ENCODE measurements at regions not wholly inside any gene's neighbourhood (a gene's known extent, or its start where the extent isn't known, plus 50 kb on each side); places are given as distances from the start of the nearest gene placed in this dataset.

DNA sequence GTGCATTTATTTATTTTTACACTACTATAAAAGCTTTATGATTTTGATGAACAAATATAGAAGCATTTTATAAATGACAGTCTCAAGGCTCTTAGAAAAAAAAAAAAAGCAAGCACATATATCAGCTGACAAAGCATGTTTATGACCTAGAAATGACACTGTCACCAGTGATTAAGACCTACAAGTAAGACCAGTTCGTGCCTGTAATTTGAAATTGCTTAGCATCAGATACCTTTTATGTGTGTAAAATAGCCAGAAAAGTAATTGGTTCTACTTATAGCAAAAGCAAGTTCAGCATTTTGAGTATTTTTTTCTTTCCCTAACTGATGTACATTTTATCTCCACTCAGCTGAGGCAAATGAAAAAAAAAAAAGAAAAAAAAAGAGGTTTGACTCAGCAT lies 808.4 kb downstream of the CDH18 start:
- Mint-ChIP-seq H3K9me3 (no peaks in the 10 kb centered on the region), H3K27ac (no peak overlapping the region), H3K36me3 (ENCODE audit: low read depth) (no peaks in the 10 kb centered on the region), H3K4me3 (no peak overlapping the region), H3K27me3 (ENCODE audit: insufficient read depth, low read depth, poor library complexity) (no peaks in the 10 kb centered on the region), H3K4me1 (no peaks in the 10 kb centered on the region)
- TF ChIP-seq EZH2 (IDR thresholded peaks at IDR 0.05; ENCODE audit: low read depth, unreplicated experiment) (no peak), ZNF331 (CRISPR knock-in tag; IDR thresholded peaks at IDR 0.05; ENCODE audit: low read depth) (no peak), EZH2phosphoT487 (IDR thresholded peaks at IDR 0.05; ENCODE audit: unreplicated experiment) (no peak), JUNB (IDR thresholded peaks at IDR 0.05; ENCODE audit: unreplicated experiment) (no peak), CREB1 (CRISPR knock-in tag; IDR thresholded peaks at IDR 0.05; ENCODE audit: low read depth) (no peak), ZNF114 (CRISPR knock-in tag; IDR thresholded peaks at IDR 0.05) (no peak), STAT1 (IDR thresholded peaks at IDR 0.05; ENCODE audit: unreplicated experiment) (no peak), NANOG (IDR thresholded peaks at IDR 0.05; ENCODE audit: borderline replicate concordance) (no peak), POLR2AphosphoS5 (IDR thresholded peaks at IDR 0.05; ENCODE audit: low read depth) (no peak)
- TF ChIP-seq, protein P1, sequence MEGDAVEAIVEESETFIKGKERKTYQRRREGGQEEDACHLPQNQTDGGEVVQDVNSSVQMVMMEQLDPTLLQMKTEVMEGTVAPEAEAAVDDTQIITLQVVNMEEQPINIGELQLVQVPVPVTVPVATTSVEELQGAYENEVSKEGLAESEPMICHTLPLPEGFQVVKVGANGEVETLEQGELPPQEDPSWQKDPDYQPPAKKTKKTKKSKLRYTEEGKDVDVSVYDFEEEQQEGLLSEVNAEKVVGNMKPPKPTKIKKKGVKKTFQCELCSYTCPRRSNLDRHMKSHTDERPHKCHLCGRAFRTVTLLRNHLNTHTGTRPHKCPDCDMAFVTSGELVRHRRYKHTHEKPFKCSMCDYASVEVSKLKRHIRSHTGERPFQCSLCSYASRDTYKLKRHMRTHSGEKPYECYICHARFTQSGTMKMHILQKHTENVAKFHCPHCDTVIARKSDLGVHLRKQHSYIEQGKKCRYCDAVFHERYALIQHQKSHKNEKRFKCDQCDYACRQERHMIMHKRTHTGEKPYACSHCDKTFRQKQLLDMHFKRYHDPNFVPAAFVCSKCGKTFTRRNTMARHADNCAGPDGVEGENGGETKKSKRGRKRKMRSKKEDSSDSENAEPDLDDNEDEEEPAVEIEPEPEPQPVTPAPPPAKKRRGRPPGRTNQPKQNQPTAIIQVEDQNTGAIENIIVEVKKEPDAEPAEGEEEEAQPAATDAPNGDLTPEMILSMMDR (conservative IDR thresholded peaks at IDR 0.05; ENCODE audit: low read depth in 2 of 2), result no peak
- TF ChIP-seq, protein P2, sequence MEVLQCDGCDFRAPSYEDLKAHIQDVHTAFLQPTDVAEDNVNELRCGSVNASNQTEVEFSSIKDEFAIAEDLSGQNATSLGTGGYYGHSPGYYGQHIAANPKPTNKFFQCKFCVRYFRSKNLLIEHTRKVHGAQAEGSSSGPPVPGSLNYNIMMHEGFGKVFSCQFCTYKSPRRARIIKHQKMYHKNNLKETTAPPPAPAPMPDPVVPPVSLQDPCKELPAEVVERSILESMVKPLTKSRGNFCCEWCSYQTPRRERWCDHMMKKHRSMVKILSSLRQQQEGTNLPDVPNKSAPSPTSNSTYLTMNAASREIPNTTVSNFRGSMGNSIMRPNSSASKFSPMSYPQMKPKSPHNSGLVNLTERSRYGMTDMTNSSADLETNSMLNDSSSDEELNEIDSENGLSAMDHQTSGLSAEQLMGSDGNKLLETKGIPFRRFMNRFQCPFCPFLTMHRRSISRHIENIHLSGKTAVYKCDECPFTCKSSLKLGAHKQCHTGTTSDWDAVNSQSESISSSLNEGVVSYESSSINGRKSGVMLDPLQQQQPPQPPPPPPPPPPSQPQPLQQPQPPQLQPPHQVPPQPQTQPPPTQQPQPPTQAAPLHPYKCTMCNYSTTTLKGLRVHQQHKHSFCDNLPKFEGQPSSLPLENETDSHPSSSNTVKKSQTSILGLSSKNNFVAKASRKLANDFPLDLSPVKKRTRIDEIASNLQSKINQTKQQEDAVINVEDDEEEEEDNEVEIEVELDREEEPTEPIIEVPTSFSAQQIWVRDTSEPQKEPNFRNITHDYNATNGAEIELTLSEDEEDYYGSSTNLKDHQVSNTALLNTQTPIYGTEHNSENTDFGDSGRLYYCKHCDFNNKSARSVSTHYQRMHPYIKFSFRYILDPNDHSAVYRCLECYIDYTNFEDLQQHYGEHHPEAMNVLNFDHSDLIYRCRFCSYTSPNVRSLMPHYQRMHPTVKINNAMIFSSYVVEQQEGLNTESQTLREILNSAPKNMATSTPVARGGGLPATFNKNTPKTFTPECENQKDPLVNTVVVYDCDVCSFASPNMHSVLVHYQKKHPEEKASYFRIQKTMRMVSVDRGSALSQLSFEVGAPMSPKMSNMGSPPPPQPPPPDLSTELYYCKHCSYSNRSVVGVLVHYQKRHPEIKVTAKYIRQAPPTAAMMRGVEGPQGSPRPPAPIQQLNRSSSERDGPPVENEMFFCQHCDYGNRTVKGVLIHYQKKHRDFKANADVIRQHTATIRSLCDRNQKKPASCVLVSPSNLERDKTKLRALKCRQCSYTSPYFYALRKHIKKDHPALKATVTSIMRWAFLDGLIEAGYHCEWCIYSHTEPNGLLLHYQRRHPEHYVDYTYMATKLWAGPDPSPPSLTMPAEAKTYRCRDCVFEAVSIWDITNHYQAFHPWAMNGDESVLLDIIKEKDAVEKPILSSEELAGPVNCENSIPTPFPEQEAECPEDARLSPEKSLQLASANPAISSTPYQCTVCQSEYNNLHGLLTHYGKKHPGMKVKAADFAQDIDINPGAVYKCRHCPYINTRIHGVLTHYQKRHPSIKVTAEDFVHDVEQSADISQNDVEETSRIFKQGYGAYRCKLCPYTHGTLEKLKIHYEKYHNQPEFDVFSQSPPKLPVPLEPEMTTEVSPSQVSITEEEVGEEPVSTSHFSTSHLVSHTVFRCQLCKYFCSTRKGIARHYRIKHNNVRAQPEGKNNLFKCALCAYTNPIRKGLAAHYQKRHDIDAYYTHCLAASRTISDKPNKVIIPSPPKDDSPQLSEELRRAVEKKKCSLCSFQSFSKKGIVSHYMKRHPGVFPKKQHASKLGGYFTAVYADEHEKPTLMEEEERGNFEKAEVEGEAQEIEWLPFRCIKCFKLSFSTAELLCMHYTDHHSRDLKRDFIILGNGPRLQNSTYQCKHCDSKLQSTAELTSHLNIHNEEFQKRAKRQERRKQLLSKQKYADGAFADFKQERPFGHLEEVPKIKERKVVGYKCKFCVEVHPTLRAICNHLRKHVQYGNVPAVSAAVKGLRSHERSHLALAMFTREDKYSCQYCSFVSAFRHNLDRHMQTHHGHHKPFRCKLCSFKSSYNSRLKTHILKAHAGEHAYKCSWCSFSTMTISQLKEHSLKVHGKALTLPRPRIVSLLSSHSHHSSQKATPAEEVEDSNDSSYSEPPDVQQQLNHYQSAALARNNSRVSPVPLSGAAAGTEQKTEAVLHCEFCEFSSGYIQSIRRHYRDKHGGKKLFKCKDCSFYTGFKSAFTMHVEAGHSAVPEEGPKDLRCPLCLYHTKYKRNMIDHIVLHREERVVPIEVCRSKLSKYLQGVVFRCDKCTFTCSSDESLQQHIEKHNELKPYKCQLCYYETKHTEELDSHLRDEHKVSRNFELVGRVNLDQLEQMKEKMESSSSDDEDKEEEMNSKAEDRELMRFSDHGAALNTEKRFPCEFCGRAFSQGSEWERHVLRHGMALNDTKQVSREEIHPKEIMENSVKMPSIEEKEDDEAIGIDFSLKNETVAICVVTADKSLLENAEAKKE (CRISPR knock-in tag; IDR thresholded peaks at IDR 0.05), result no peak
- TF ChIP-seq, protein P3, sequence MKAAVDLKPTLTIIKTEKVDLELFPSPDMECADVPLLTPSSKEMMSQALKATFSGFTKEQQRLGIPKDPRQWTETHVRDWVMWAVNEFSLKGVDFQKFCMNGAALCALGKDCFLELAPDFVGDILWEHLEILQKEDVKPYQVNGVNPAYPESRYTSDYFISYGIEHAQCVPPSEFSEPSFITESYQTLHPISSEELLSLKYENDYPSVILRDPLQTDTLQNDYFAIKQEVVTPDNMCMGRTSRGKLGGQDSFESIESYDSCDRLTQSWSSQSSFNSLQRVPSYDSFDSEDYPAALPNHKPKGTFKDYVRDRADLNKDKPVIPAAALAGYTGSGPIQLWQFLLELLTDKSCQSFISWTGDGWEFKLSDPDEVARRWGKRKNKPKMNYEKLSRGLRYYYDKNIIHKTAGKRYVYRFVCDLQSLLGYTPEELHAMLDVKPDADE (IDR thresholded peaks at IDR 0.05), result no peak
- TF ChIP-seq, protein P4, sequence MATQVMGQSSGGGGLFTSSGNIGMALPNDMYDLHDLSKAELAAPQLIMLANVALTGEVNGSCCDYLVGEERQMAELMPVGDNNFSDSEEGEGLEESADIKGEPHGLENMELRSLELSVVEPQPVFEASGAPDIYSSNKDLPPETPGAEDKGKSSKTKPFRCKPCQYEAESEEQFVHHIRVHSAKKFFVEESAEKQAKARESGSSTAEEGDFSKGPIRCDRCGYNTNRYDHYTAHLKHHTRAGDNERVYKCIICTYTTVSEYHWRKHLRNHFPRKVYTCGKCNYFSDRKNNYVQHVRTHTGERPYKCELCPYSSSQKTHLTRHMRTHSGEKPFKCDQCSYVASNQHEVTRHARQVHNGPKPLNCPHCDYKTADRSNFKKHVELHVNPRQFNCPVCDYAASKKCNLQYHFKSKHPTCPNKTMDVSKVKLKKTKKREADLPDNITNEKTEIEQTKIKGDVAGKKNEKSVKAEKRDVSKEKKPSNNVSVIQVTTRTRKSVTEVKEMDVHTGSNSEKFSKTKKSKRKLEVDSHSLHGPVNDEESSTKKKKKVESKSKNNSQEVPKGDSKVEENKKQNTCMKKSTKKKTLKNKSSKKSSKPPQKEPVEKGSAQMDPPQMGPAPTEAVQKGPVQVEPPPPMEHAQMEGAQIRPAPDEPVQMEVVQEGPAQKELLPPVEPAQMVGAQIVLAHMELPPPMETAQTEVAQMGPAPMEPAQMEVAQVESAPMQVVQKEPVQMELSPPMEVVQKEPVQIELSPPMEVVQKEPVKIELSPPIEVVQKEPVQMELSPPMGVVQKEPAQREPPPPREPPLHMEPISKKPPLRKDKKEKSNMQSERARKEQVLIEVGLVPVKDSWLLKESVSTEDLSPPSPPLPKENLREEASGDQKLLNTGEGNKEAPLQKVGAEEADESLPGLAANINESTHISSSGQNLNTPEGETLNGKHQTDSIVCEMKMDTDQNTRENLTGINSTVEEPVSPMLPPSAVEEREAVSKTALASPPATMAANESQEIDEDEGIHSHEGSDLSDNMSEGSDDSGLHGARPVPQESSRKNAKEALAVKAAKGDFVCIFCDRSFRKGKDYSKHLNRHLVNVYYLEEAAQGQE (IDR thresholded peaks at IDR 0.05; ENCODE audit: unreplicated experiment), result no peak
- no peak overlapping the region for H3K4me2 ChIP-seq
- no peak overlapping the region for H2AFZ ChIP-seq
- no peak overlapping the region for H3K4me3 ChIP-seq
- H3K4me1 ChIP-seq (ENCODE audit: insufficient read depth), result no peaks in the 10 kb centered on the region
- H3F3A ChIP-seq (replicated peaks; ENCODE audit: low read depth), result no peaks in the 10 kb centered on the region
- H3K36me3 ChIP-seq (ENCODE audit: insufficient read depth), result no peaks in the 10 kb centered on the region
- DNase-seq (ENCODE audit: low spot score) (no peak), ATAC-seq (no peak)
- H4K20me1 ChIP-seq (replicated peaks; ENCODE audit: insufficient read depth), result no peaks in the 10 kb centered on the region
- H3K27ac ChIP-seq (ENCODE audit: low read depth), result no peak overlapping the region
- H3K27me3 ChIP-seq (ENCODE audit: insufficient read depth), result no peaks in the 10 kb centered on the region
- no peaks in the 10 kb centered on the region for H3K79me2 ChIP-seq (replicated peaks; ENCODE audit: insufficient read depth)
- H3K9me2 ChIP-seq (ENCODE audit: insufficient read depth), result 0 out of 2 replicates have a peak, but pooled peaks cover 2% of the 10 kb centered on the region
